ENCODE measurements at regions not wholly inside any gene's neighbourhood (a gene's known extent, or its start where the extent isn't known, plus 50 kb on each side); places are given as distances from the start of the nearest gene placed in this dataset.
"Not testable (repeated sequence)": the region's sequence is repeated elsewhere in the genome, so short reads cannot be mapped to it uniquely, and the experiment has no call there.

GRCh38 chr15:26070095-26070532 is 207.0 kb upstream of the ATP10A start:
- Histone ChIP-seq H3K36me3 (ENCODE audit: insufficient read depth in 1 of 2, low read depth in 1 of 2) (no peaks in the 10 kb centered on the region), H3K9me3 (no peaks in the 10 kb centered on the region), H3K27ac (no peak overlapping the region), H3K4me1 (no peaks in the 10 kb centered on the region), H3K27me3 (ENCODE audit: insufficient read depth in 3 of 3, low read length in 2 of 3) (peaks cover 0 to 5% (median 0%) of the 10 kb centered on the region in 3 donors), H3K4me3 (no peak overlapping the region)
- intact Hi-C loops (cut with DNase I), result no loop called here
- TF ChIP-seq, protein P1, sequence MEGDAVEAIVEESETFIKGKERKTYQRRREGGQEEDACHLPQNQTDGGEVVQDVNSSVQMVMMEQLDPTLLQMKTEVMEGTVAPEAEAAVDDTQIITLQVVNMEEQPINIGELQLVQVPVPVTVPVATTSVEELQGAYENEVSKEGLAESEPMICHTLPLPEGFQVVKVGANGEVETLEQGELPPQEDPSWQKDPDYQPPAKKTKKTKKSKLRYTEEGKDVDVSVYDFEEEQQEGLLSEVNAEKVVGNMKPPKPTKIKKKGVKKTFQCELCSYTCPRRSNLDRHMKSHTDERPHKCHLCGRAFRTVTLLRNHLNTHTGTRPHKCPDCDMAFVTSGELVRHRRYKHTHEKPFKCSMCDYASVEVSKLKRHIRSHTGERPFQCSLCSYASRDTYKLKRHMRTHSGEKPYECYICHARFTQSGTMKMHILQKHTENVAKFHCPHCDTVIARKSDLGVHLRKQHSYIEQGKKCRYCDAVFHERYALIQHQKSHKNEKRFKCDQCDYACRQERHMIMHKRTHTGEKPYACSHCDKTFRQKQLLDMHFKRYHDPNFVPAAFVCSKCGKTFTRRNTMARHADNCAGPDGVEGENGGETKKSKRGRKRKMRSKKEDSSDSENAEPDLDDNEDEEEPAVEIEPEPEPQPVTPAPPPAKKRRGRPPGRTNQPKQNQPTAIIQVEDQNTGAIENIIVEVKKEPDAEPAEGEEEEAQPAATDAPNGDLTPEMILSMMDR (IDR thresholded peaks at IDR 0.05), result no peak
- ATAC-seq, result no peak
- DNase-seq, result no peak
- 31 to 34% (median 34%) methylated on average over 8 of the region's 8 CpGs for WGBS, 3 donors

GRCh38 chr15:26069231-26069641 is 206.1 kb upstream of the ATP10A start:
- no peak for ATAC-seq
- H3K27ac ChIP-seq, result no peak overlapping the region
- intact Hi-C loops (cut with DNase I), result no loop called here
- H3K4me1 ChIP-seq, result no peaks in the 10 kb centered on the region
- H3K36me3 ChIP-seq (ENCODE audit: insufficient read depth in 1 of 2, low read depth in 1 of 2), result no peaks in the 10 kb centered on the region
- H3K27me3 ChIP-seq (ENCODE audit: insufficient read depth in 3 of 3, low read length in 2 of 3), result peaks cover 0 to 5% (median 0%) of the 10 kb centered on the region in 3 donors
- no peaks in the 10 kb centered on the region for H3K9me3 ChIP-seq
- no peak overlapping the region for H3K4me3 ChIP-seq
- DNase-seq, result no peak
- TF ChIP-seq, protein P1 (IDR thresholded peaks at IDR 0.05), result no peak
- WGBS, 3 donors, result 42 to 56% (median 55%) methylated on average over 1 of the region's 1 CpG

DNA sequence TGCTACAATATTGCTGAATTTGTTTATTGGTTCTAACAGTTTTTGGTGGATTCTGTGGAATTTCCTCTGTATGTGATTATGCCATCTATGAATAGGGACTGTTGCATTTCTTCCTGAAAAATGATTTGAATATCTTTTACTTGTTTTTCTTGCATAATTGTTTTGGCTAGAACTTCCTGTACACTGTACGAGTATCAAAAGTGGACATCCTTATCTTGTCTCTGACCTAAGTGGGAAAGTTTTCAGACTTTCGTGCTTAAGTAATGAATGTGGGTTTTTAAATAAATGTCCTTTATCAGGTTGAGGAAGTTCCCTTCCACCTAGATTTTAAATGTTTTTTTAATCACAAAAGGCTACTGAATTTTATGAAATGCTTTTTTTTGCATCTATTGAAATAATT is 203.8 kb upstream of the ATP10A start:
- no peaks in the 10 kb centered on the region for H3K4me1 ChIP-seq
- no peak overlapping the region for H3K4me3 ChIP-seq
- no peak overlapping the region for H3K27ac ChIP-seq
- TF ChIP-seq, protein P1 (IDR thresholded peaks at IDR 0.05), result no peak
- no peaks in the 10 kb centered on the region for H3K36me3 ChIP-seq (ENCODE audit: insufficient read depth in 1 of 2, low read depth in 1 of 2)
- no peak for DNase-seq
- 48 to 63% (median 56%) methylated on average over 2 of the region's 2 CpGs for WGBS, 3 donors
- H3K9me3 ChIP-seq, result no peaks in the 10 kb centered on the region
- no peak for ATAC-seq
- H3K27me3 ChIP-seq (ENCODE audit: insufficient read depth in 3 of 3, low read length in 2 of 3), result no peaks in the 10 kb centered on the region
- intact Hi-C loops (cut with DNase I), result no loop called here

GRCh38 chr15:26065723-26066122 is 202.6 kb upstream of the ATP10A start:
- no peaks in the 10 kb centered on the region for H3K36me3 ChIP-seq (ENCODE audit: insufficient read depth in 1 of 2, low read depth in 1 of 2)
- intact Hi-C loops (cut with DNase I), result no loop called here
- H3K9me3 ChIP-seq, result no peaks in the 10 kb centered on the region
- no peak overlapping the region for H3K27ac ChIP-seq
- ATAC-seq (no peak), DNase-seq (no peak)
- peaks cover 0 to 3% (median 0%) of the 10 kb centered on the region in 3 donors for H3K27me3 ChIP-seq (ENCODE audit: insufficient read depth in 3 of 3, low read length in 2 of 3)
- WGBS, 3 donors, result 72 to 82% (median 79%) methylated on average over 2 of the region's 2 CpGs
- no peaks in the 10 kb centered on the region for H3K4me1 ChIP-seq
- H3K4me3 ChIP-seq, result no peak overlapping the region
- TF ChIP-seq, protein P1 (IDR thresholded peaks at IDR 0.05), result no peak

DNA sequence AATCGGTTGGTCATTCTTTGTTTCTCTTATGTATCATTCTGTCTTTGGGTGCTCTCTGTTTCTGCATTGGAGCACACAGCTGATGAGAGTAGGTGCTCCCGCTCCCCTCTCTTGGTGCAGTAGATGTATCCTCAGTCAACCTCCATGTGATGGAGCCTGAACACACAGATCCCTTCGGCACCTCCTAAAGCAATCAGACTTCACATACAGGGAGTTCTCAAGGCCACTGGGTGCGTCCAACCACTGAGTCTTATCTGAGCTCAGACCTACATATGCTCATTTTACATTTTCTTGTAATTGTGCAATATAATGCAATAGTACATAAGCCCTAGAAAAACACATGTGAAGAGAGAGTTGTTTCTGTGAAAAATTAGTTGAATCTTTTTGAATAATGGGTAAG is 198.1 kb upstream of the ATP10A start:
- WGBS, 3 donors, result 89 to 91% (median 89%) methylated on average over 4 of the region's 4 CpGs
- Histone ChIP-seq H3K27me3 (ENCODE audit: insufficient read depth in 3 of 3, low read length in 2 of 3) (peaks cover 0 to 3% (median 0%) of the 10 kb centered on the region in 3 donors), H3K36me3 (ENCODE audit: insufficient read depth in 1 of 2, low read depth in 1 of 2) (no peaks in the 10 kb centered on the region), H3K27ac (no peak overlapping the region), H3K4me3 (no peak overlapping the region), H3K9me3 (no peaks in the 10 kb centered on the region), H3K4me1 (no peaks in the 10 kb centered on the region)
- ATAC-seq, result no peak
- TF ChIP-seq, protein P1 (IDR thresholded peaks at IDR 0.05), result no peak
- intact Hi-C loops (cut with DNase I), result no loop called here
- DNase-seq, result no peak

GRCh38 chr15:26056766-26057165 is 193.6 kb upstream of the ATP10A start:
- H3K27ac ChIP-seq; DNase-seq; H3K4me3 ChIP-seq; ATAC-seq; H3K36me3 ChIP-seq (ENCODE audit: insufficient read depth in 1 of 2, low read depth in 1 of 2); H3K9me3 ChIP-seq; H3K4me1 ChIP-seq; H3K27me3 ChIP-seq (ENCODE audit: insufficient read depth in 3 of 3, low read length in 2 of 3); intact Hi-C loops (cut with DNase I): not testable (repeated sequence)
- 88 to 93% (median 90%) methylated on average over 26 to 29 of the region's 29 CpGs for WGBS, 3 donors

Data from psoas muscle (tissue), 7 donors.